ENCODE measurements at regions not wholly inside any gene's neighbourhood (a gene's known extent, or its start where the extent isn't known, plus 50 kb on each side); places are given as distances from the start of the nearest gene placed in this dataset.

DNA sequence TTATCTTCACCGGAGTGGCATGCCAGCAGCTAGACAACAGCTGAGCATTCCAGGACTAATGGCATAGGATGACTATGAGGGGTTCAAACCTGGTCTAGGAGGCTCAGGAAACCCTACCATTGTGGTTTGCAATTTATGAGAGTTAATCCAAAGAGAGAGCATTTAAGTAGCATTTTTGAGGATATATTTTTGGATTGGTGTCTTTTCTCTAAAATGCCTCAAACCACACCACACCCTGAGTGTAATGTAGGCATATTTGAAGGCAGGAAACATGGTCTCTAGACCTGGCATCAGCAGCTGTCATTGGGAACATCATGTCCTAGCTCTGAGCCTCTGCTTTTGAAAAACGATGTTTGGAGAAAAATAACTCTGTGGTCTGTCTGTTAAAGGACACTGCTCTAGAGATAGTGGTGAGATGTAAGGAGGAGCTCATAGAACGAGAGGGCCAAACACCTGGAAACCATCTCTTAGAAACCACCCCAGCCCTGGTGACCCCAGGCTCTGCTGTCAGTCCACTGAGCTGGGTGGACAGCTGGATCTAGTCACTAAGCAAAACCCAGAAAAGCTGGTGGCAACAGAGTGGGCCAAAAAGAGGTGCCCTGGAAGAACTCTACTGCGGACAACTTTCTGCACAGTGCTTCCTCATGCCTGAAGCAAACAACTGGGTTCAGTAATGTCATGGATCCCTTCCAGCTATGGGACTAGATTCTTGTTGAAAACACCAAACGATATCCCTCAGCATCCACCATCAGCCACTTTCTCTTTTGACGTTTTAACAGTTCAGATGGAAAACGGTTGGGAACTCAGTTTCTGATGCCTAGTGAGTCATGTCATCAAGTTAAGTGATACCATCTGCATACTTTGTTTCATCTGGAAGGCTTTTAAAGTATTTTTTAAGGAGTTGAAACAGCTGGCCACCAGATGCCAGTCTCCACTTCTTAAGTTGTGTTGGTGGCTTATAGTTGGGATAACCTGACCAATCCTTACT lies 100.2 kb upstream of the C1QTNF7 start (continued):
- TF ChIP-seq, protein P1, sequence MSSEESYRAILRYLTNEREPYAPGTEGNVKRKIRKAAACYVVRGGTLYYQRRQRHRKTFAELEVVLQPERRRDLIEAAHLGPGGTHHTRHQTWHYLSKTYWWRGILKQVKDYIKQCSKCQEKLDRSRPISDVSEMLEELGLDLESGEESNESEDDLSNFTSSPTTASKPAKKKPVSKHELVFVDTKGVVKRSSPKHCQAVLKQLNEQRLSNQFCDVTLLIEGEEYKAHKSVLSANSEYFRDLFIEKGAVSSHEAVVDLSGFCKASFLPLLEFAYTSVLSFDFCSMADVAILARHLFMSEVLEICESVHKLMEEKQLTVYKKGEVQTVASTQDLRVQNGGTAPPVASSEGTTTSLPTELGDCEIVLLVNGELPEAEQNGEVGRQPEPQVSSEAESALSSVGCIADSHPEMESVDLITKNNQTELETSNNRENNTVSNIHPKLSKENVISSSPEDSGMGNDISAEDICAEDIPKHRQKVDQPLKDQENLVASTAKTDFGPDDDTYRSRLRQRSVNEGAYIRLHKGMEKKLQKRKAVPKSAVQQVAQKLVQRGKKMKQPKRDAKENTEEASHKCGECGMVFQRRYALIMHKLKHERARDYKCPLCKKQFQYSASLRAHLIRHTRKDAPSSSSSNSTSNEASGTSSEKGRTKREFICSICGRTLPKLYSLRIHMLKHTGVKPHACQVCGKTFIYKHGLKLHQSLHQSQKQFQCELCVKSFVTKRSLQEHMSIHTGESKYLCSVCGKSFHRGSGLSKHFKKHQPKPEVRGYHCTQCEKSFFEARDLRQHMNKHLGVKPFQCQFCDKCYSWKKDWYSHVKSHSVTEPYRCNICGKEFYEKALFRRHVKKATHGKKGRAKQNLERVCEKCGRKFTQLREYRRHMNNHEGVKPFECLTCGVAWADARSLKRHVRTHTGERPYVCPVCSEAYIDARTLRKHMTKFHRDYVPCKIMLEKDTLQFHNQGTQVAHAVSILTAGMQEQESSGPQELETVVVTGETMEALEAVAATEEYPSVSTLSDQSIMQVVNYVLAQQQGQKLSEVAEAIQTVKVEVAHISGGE (CRISPR knock-in tag; IDR thresholded peaks at IDR 0.05), result no peak
- TF ChIP-seq FOS (IDR thresholded peaks at IDR 0.05; ENCODE audit: borderline replicate concordance, extremely low read depth, insufficient read length), result no peak
- TF ChIP-seq, protein P2, sequence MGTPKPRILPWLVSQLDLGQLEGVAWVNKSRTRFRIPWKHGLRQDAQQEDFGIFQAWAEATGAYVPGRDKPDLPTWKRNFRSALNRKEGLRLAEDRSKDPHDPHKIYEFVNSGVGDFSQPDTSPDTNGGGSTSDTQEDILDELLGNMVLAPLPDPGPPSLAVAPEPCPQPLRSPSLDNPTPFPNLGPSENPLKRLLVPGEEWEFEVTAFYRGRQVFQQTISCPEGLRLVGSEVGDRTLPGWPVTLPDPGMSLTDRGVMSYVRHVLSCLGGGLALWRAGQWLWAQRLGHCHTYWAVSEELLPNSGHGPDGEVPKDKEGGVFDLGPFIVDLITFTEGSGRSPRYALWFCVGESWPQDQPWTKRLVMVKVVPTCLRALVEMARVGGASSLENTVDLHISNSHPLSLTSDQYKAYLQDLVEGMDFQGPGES (IDR thresholded peaks at IDR 0.05), result no peak
- no peak for TF ChIP-seq SMAD1 (IDR thresholded peaks at IDR 0.05; ENCODE audit: low read depth, partially characterized antibody)

DNA sequence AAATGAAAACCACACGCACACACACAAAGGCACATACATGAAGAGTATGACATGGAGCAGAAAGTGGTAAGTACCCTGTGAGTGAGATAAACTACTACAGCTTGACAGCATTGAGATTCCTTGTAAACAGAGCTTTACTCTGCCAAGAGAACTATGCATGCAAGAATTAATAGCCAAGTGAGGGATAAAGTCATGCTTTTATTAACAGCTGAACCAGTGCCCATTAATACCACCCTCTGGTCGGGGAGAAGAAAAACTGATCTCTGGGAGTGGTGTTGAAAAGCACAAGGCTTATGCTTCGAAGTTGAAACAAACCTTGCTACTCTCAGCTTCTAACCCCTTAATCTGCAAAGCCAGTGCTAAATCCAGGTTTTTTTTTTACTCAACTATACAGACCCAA lies 95.9 kb upstream of the C1QTNF7 start:
- FAIRE-seq (no peak), ATAC-seq (no peak), DNase-seq (ENCODE audit: low read depth, low spot score) (no peak)
- ChIA-PET CTCF (interaction anchor here (1.0 kb wide), 1 partner anchor 685 kb away, joined by 3 read pairs; no protein-coding TSS in a partner anchor), SMC1A (ENCODE audit: uncharacterized antibody, unreplicated experiment) (no interaction called here), POLR2A (no interaction called here), RAD21 (ENCODE audit: unreplicated experiment) (no interaction called here)
- Histone ChIP-seq H3K27me3 (replicated peaks in 1 of 2; ENCODE audit: control insufficient read depth in 2 of 2, insufficient read depth in 2 of 2, low read length in 1 of 2) (no peaks in the 10 kb centered on the region), H2AFZ (ENCODE audit: control insufficient read depth, low read depth, low read length) (no peak overlapping the region), H3K4me1 (ENCODE audit: control insufficient read depth, insufficient read depth, low read length) (no peaks in the 10 kb centered on the region), H3K4me3 (no peak overlapping the region), H3K36me3 (ENCODE audit: control insufficient read depth in 2 of 2, insufficient read depth in 2 of 2, low read length in 1 of 2) (no peaks in the 10 kb centered on the region), H4K20me1 (ENCODE audit: control insufficient read depth, insufficient read depth) (no peaks in the 10 kb centered on the region), H3K9me3 (replicated peaks; ENCODE audit: control insufficient read depth, insufficient read depth, low read length) (no peaks in the 10 kb centered on the region), H3K9ac (ENCODE audit: control insufficient read depth, insufficient read depth, low read length) (no peak overlapping the region), H3K27ac (ENCODE audit: control insufficient read depth, insufficient read depth) (no peak overlapping the region), H3K79me2 (ENCODE audit: control insufficient read depth, insufficient read depth, low read length) (no peaks in the 10 kb centered on the region), H3K4me2 (ENCODE audit: control insufficient read depth, insufficient read depth) (no peak overlapping the region)
- WGBS (ENCODE audit: insufficient coverage, insufficient replicate concordance, low lambda C conversion rate, missing lambda C conversion rate), result 6% methylated on average over 3 of the region's 3 CpGs
- intact Hi-C loops (cut with micrococcal nuclease; ENCODE audit: unreplicated experiment) (no loop called here), in situ Hi-C loops (cut with MboI) (no loop called here)
- TF ChIP-seq EED (IDR thresholded peaks at IDR 0.05; ENCODE audit: low read depth) (no peak), CHD1 (IDR thresholded peaks at IDR 0.05; ENCODE audit: low read depth, low read length) (no peak), MLLT1 (IDR thresholded peaks at IDR 0.05) (no peak), TARDBP (IDR thresholded peaks at IDR 0.05; ENCODE audit: borderline replicate concordance) (no peak), ZBTB4 (CRISPR knock-in tag; IDR thresholded peaks at IDR 0.05) (no peak), RUNX3 (IDR thresholded peaks at IDR 0.05; ENCODE audit: low read length) (no peak)
- TF ChIP-seq, protein P2 (IDR thresholded peaks at IDR 0.05), result no peak
- BruUV-seq (replicated peaks), result no TSS peak
